HAP-1 (cell line): ENCODE measurements at regions not wholly inside any gene's neighbourhood (a gene's known extent, or its start where the extent isn't known, plus 50 kb on each side); places are given as distances from the start of the nearest gene placed in this dataset.
"Not testable (repeated sequence)": the region's sequence is repeated elsewhere in the genome, so short reads cannot be mapped to it uniquely, and the experiment has no call there.

Source experiments
- DNase-seq, 2 experiments: peaks; one replicate each; pipeline ENCODE4 v3.0.0-alpha.2; 2016 to 2020; ENCODE audit warnings: low spot score in 2 of 2
- H3K27me3 ChIP-seq: fragments of 250-450 bp; sonication (Bioruptor Pico); 2 replicates; pipeline ENCODE4 v1.5.1; 2020; ENCODE audit warnings: low read depth, mild to moderate bottlenecking, moderate library complexity
- H3K36me3 ChIP-seq: fragments of 250-450 bp; sonication (Bioruptor Pico); replicated peaks from 2 replicates; pipeline ENCODE4 v1.5.1; 2020; ENCODE audit warnings: mild to moderate bottlenecking
- H3K4me1 ChIP-seq: fragments of 250-450 bp; sonication (Bioruptor Pico); 2 replicates; pipeline ENCODE4 v1.5.1; 2020; ENCODE audit warnings: mild to moderate bottlenecking
- H3K4me3 ChIP-seq: fragments of 250-450 bp; sonication (Bioruptor Pico); 2 replicates; pipeline ENCODE4 v1.5.1; 2020; ENCODE audit warnings: mild to moderate bottlenecking, moderate library complexity
- H3K9me3 ChIP-seq: fragments of 250-450 bp; sonication (Bioruptor Pico); 2 replicates; pipeline ENCODE4 v1.5.1; 2020; ENCODE audit warnings: mild to moderate bottlenecking, moderate library complexity
- in situ Hi-C: fragments of 300-500 bp; cut with MboI; formaldehyde crosslinking; loops from 3 replicates; pipeline ENCODE4 v1.14.3; 2020; ENCODE audit warnings: low sequenced_read_pairs, inconsistent platforms, mixed read lengths

DNA sequence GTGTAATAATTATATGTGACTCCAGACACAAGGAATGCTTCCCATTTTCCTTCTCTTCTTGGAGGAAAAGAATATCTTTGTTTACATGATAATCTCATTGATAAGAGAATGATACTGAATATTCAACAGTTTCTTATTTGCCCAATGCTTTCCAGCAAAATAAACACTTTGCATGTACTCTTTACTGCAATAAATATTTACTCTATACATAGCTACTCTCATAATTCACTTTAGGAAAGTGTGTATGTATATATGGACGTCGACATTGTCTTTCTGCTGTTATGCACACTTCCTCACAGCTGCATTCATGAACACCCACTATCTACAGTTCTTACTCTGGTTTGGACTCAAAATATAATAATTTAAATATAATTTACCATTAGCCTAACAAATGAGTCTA is 617.4 kb upstream of the CDH10 start:
- Histone ChIP-seq H3K9me3 (no peaks in the 10 kb centered on the region), H3K4me3 (no peak overlapping the region), H3K27me3 (no peaks in the 10 kb centered on the region), H3K4me1 (no peaks in the 10 kb centered on the region), H3K36me3 (no peaks in the 10 kb centered on the region)
- in situ Hi-C loops: no loop called here
- no peak for DNase-seq

DNA sequence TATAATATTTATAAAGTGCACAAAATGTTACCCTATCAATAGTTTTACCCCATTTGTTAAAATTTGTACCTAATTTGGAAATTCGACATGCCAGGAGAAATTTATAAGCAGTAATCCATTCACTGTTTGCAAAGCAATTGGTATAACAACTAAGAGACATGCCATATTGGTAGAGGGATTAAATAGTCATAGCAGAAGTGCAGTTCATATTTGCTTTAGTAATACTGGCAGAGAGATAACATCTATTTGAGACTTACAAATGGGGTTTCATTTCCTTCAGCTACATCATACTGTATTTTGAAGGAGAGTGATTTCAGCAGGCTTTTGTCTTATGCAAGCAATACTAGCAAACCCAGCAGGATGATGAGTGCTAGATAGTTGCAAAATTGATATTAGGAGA is 610.4 kb upstream of the CDH10 start:
- Histone ChIP-seq H3K9me3 (no peaks in the 10 kb centered on the region), H3K27me3 (no peaks in the 10 kb centered on the region), H3K36me3 (no peaks in the 10 kb centered on the region), H3K4me1 (no peaks in the 10 kb centered on the region), H3K4me3 (no peak overlapping the region)
- in situ Hi-C loops: no loop called here
- no peak for DNase-seq

DNA sequence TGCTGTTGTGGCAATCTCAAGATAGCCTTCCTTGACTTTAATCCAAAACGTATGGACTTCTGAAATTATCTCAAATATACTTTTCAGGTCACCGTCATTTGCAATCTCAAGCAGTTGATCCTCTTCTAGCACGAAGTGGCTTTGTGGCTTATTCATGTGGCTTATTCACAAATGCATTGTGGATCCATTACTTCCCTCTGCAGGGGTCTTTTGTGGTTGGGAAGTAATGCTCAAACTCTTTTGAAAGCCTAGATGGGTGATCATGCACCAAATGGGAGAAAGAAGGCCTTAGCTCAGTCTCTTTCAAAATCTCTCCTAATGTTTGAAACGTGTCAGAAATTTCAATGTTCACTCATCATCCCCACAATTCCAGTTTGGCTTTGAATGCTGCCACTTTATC is 597.2 kb upstream of the CDH10 start:
- Histone ChIP-seq H3K4me3 (no peak overlapping the region), H3K27me3 (no peaks in the 10 kb centered on the region), H3K9me3 (no peaks in the 10 kb centered on the region), H3K36me3 (no peaks in the 10 kb centered on the region), H3K4me1 (no peaks in the 10 kb centered on the region)
- in situ Hi-C loops: no loop called here
- DNase-seq: no peak

DNA sequence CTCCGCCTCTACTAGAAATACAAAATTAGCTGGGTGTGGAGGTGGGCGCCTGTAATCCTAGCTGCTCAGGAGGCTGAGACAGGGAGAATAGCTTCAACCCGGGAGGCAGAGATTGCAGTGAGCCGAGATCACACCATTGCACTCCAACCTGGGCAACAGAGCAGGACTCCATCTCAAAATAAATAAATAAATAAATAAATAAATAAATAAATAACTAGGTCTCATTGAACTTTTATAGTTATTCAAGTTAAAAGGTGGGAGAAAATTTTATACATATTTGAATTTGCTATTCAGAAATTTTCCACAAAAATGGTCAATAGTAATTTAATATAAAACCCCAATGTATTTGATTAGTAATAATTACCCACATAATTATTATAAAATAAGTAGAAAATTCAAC is 593.9 kb upstream of the CDH10 start:
- H3K36me3 ChIP-seq, H3K4me1 ChIP-seq, DNase-seq, H3K4me3 ChIP-seq, H3K27me3 ChIP-seq, H3K9me3 ChIP-seq, in situ Hi-C loops: not testable (repeated sequence)

DNA sequence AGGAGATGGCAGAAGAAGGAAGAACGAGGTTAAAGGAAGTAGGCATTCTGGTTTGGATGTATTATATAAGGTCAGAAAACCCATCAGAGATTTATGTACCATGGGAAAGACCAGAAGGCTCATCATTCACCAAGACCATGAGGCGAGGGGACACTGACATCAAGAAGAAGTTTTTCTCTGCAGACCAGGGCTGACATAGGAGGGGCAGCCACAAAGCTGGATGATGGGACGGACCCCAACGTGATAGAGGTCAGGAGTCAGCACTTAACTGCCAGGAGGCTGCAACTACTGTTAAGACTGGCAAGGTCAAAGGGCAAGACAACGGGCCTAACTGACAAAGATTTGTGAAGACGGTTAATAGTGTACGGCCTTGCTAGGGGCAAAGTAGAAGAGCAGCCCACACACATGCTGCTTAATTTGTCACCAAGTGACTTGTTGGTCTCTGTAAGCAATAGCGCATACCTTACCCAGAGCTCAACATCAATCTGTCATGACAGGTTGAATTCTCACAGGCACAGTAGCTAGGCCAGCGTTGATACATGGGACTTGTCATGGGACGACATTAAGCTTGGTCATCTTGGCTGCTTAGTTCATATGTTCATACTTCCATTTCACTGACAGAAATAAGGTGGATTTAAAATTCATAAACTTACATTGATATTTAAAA is 579.7 kb upstream of the CDH10 start:
- H3K4me1 ChIP-seq: no peaks in the 10 kb centered on the region
- in situ Hi-C loops: no loop called here
- no peak overlapping the region for H3K4me3 ChIP-seq
- no peaks in the 10 kb centered on the region for H3K36me3 ChIP-seq
- no peaks in the 10 kb centered on the region for H3K27me3 ChIP-seq
- DNase-seq: no peak
- no peaks in the 10 kb centered on the region for H3K9me3 ChIP-seq

DNA sequence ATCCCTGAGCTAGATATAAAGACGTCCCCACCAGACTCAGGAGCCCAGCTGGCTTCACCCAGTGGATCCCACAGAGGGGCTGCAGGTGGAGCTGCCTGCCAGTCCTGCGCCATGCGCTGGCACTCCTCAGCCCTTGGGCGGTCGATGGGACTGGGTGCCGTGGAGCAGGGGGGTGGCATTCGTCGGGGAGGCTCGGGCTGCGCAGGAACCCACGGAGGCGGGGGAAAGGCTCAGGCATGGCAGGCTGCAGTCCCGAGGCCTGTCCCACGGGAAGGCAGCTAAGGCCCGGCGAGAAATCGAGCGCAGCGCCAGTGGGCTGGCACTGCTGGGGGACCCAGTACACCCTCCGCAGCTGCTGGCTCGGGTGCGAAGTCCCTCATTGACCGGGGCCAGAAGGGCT is 555.1 kb upstream of the CDH10 start:
- H3K9me3 ChIP-seq, H3K4me3 ChIP-seq, in situ Hi-C loops: not testable (repeated sequence)

DNA sequence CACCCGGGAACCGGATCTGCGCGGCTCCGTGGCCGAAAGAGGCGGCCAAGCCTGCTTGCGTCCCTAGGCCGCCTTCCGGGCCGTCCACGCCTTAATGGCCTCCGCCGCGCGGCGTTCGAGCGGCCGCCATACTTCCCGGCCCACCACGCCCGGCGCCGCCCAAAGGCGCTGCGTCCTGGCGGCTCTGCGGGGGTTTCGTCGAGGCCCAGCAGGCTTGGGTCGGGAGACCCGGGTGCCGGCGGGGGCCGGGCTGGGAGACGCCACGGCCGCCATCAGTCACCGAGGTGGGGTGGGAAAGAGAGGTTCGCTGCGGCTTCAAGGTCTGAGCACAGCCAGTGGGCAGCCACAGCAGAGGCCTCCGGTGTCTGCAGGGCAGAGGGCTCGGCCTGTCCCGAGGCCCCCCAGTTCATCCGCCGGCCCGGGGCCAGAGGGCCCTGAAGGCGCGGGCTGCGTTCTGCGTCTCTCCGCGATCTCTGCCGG is 545.8 kb upstream of the CDH10 start:
- Histone ChIP-seq H3K36me3 (no peaks in the 10 kb centered on the region), H3K4me3 (no peak overlapping the region), H3K4me1 (no peaks in the 10 kb centered on the region), H3K9me3 (no peaks in the 10 kb centered on the region), H3K27me3 (no peaks in the 10 kb centered on the region)
- no peak for DNase-seq
- in situ Hi-C loops: no loop called here

More for the DNA sequence above, 555.1 kb upstream of the CDH10 start:
- H3K27me3 ChIP-seq, H3K36me3 ChIP-seq, H3K4me1 ChIP-seq, DNase-seq: not testable (repeated sequence)

DNA sequence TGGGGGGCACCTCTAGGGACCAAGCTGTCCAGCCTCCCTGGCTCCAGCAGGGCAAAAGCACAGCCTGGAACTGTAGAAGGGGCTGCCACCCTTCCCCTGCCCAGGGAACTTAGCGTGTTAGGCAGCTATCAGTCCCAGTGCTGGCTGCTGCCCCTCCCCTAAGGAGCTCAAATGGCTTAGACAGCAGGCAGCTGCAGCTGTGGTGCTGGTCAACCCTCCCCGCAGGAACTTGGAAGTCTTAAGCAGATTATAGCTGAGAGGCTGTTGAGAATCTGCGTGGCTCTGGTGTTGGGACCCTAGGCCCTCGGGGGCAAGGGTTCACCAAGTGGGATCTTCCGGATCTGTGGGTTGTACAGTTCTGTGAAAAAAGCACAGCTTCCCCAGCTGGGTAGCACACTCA is 536.5 kb upstream of the CDH10 start:
- Histone ChIP-seq H3K27me3 (no peaks in the 10 kb centered on the region), H3K4me1 (no peaks in the 10 kb centered on the region), H3K36me3 (no peaks in the 10 kb centered on the region), H3K9me3 (no peaks in the 10 kb centered on the region), H3K4me3 (no peak overlapping the region)
- in situ Hi-C loops: no loop called here
- no peak for DNase-seq

DNA sequence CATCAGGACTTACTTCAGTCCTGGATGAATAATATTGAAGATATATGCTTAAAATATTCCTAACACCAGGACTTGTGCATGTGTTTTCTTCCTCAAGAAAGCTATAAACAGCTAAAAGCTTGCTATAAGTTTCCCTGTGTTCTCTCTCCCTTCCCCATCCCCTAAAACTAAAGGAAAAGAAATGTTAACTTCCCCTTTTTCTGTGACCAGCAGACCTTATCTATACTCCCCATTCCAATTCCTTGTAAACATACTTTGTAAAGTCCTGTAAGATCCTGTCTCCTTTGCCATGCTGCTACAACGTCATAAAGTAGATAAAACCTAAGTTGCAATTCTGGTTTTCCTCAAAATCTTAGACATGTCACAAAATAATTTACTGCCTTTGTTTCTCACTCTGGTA is 517.8 kb upstream of the CDH10 start:
- H3K4me1 ChIP-seq, DNase-seq, H3K4me3 ChIP-seq, in situ Hi-C loops, H3K36me3 ChIP-seq, H3K9me3 ChIP-seq, H3K27me3 ChIP-seq: not testable (repeated sequence)

DNA sequence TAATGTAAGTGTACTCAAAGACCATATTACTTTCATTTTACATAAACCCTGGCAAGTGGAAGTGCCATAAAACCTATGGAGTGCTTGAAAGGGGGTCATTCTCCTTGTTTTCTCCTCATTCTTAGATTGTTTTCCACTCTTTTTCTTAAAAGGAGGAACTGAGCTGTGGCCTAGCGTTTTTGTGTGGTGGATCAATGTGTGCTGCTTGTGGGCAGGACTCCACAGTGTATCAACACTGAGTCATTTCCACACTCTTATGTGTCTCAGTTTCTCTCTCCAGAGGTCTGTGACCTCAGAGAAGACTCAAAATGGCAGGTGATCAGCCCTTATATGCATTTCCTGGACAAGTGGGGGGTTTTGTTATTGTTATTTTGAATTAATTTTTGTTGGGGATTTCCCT is 516.1 kb upstream of the CDH10 start:
- Histone ChIP-seq H3K4me1 (no peaks in the 10 kb centered on the region), H3K9me3 (no peaks in the 10 kb centered on the region), H3K36me3 (no peaks in the 10 kb centered on the region), H3K27me3 (no peaks in the 10 kb centered on the region), H3K4me3 (no peak overlapping the region)
- in situ Hi-C loops: no loop called here
- no peak for DNase-seq

DNA sequence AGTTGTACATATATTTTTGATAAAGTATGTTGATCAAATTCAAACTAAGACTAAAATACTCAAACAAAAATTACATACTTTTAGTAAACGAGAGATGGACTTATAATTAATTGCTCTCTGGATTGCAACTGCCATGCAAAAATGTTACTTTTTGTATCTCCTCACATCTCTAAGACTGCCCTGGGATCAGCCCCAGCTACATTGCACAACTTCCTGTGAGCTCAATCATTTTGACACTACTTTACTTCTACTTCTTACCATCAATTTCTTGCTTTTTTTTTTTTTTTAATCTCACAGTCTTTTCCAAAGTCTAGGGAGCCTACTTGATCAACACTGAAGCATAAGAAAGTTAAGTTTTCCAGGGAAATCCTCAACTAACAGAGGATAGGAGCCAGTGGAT is 506.0 kb upstream of the CDH10 start:
- in situ Hi-C loops: no loop called here
- Histone ChIP-seq H3K9me3 (no peaks in the 10 kb centered on the region), H3K4me1 (no peaks in the 10 kb centered on the region), H3K4me3 (no peak overlapping the region), H3K36me3 (no peaks in the 10 kb centered on the region), H3K27me3 (no peaks in the 10 kb centered on the region)
- DNase-seq: no peak

DNA sequence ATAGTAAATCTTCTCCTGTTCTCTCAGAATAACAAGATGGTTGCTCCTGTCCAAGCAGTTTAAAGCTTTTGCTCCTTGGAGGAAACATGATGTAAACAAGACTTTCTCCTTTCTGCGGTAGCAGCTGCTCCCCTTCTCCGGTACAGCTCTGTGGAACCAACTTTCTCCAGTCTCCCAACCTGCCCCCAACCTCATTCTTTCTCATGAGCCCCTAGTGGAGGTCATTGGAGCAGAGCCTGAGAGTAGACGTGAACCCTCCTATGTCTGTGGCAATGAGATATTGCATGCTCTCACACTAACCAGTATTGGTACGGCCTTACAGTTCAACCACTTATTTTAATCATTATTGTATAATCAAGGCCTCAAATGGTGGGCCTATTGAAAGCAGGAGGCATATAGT is 483.8 kb upstream of the CDH10 start:
- DNase-seq: no peak
- Histone ChIP-seq H3K9me3 (no peaks in the 10 kb centered on the region), H3K4me3 (no peak overlapping the region), H3K27me3 (no peaks in the 10 kb centered on the region), H3K36me3 (no peaks in the 10 kb centered on the region), H3K4me1 (no peaks in the 10 kb centered on the region)
- in situ Hi-C loops: no loop called here

DNA sequence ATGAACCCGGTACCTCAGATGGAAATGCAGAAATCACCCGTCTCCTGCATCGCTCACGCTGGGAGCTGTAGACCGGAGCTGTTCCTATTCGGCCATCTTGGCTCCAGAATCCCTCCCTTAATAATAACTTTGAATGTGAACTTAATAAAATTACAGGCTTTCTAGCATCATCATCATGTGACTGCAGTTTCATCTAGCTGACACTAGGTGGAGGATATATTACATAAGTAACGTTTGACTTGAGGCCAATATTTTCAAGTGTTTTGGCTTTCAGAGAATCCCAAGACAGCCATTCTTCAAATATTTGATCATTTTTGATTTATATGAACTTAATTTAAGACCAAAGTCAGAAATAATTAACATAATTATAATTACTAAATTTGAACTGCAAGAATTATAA is 474.9 kb upstream of the CDH10 start:
- Histone ChIP-seq H3K9me3 (no peaks in the 10 kb centered on the region), H3K36me3 (no peaks in the 10 kb centered on the region), H3K27me3 (no peaks in the 10 kb centered on the region), H3K4me3 (no peak overlapping the region), H3K4me1 (no peaks in the 10 kb centered on the region)
- in situ Hi-C loops: no loop called here
- DNase-seq: peak in 1 of 2 experiments; percentile 24

DNA sequence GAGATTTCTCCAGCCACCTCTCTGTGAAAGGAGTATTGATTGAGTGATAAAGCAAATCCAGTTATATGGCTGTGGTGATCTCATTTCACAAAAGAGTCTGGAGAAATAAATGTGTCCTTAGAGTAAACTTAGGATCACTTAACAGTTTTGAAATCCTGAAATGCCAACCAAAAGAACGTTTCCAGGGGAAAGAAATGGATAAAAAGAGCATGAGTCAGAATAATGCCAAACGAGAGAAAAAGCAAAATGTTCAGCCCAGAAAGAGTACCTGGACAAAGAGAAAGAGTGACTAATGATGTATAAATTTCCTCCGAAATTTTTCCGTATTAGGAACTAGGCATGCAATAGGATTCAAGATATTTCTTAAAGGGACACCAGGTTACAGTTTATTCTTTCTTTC is 463.1 kb upstream of the CDH10 start:
- DNase-seq: no peak
- in situ Hi-C loops: no loop called here
- no peaks in the 10 kb centered on the region for H3K9me3 ChIP-seq
- H3K36me3 ChIP-seq: no peaks in the 10 kb centered on the region
- H3K27me3 ChIP-seq: no peaks in the 10 kb centered on the region
- H3K4me3 ChIP-seq: no peak overlapping the region
- H3K4me1 ChIP-seq: peaks cover 14% of the 10 kb centered on the region

DNA sequence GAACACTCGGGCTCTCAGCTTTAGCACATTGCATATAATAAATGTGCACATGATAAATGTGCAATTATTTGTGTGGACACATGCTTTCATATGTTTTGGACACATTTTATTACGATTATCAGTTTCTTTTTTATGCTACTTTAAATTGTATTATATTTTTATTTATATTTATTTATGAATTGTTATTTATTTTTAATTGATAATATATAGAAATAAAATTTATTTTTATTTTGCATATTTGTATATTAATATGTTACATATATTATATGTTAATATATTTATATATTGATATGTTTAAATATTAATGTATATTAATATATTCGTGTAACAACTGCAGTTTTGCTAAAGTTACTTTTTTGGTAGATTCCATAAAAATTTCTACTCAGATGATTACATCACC is 454.8 kb upstream of the CDH10 start:
- DNase-seq: no peak
- H3K9me3 ChIP-seq: no peaks in the 10 kb centered on the region
- H3K4me3 ChIP-seq: no peak overlapping the region
- no peaks in the 10 kb centered on the region for H3K27me3 ChIP-seq
- in situ Hi-C loops: no loop called here
- no peaks in the 10 kb centered on the region for H3K36me3 ChIP-seq
- no peaks in the 10 kb centered on the region; the same call in 1 of the 2 replicates for H3K4me1 ChIP-seq
